Left kidney (tissue), 1 donor: ENCODE measurements at regions not wholly inside any gene's neighbourhood (a gene's known extent, or its start where the extent isn't known, plus 50 kb on each side); places are given as distances from the start of the nearest gene placed in this dataset.
"Not testable (repeated sequence)": the region's sequence is repeated elsewhere in the genome, so short reads cannot be mapped to it uniquely, and the experiment has no call there.

Experiments used
- DNase-seq: peaks from one replicate; pipeline ENCODE4 v3.0.0-alpha.2; 2013

- DNase-seq, result no peak
Measured at GRCh38 chr9:30197453-30197852, 2187.0 kb upstream of the ACO1 start.

GRCh38 chr9:30197954-30198353, 2186.5 kb upstream of the ACO1 start:
- DNase-seq, result no peak

GRCh38 chr9:30198463-30199309, 2185.8 kb upstream of the ACO1 start:
- DNase-seq, result no peak

- no peak for DNase-seq
Measured at GRCh38 chr9:30201024-30201423, 2183.4 kb upstream of the ACO1 start.

GRCh38 chr9:30235068-30235467, 2149.4 kb upstream of the ACO1 start:
- DNase-seq, result no peak

- no peak for DNase-seq
Measured at GRCh38 chr9:30235564-30235963, 2148.9 kb upstream of the ACO1 start.

- DNase-seq, result no peak
Measured at GRCh38 chr9:30239878-30240277, 2144.6 kb upstream of the ACO1 start.

GRCh38 chr9:30243467-30243866, 2141.0 kb upstream of the ACO1 start:
- no peak for DNase-seq

GRCh38 chr9:30244877-30245276, 2139.6 kb upstream of the ACO1 start:
- DNase-seq, result no peak

- no peak for DNase-seq
Measured at GRCh38 chr9:30250872-30251271, 2133.6 kb upstream of the ACO1 start.

GRCh38 chr9:30258094-30258493, 2126.3 kb upstream of the ACO1 start:
- no peak for DNase-seq

GRCh38 chr9:30280229-30280900, 2104.1 kb upstream of the ACO1 start:
- no peak for DNase-seq

GRCh38 chr9:30289435-30289834, 2095.0 kb upstream of the ACO1 start:
- no peak for DNase-seq

- not testable (repeated sequence) for DNase-seq
Measured at GRCh38 chr9:30292026-30292425, 2092.4 kb upstream of the ACO1 start.

GRCh38 chr9:30293231-30293630, 2091.2 kb upstream of the ACO1 start:
- DNase-seq, result no peak

GRCh38 chr9:30299126-30299780, 2085.2 kb upstream of the ACO1 start:
- DNase-seq, result no peak

- no peak for DNase-seq
Measured at GRCh38 chr9:30301271-30301963, 2083.0 kb upstream of the ACO1 start.

GRCh38 chr9:30310711-30311110, 2073.7 kb upstream of the ACO1 start:
- no peak for DNase-seq

- DNase-seq, result no peak
Measured at GRCh38 chr9:30329431-30329830, 2055.0 kb upstream of the ACO1 start.

GRCh38 chr9:30348904-30349303, 2035.5 kb upstream of the ACO1 start:
- no peak for DNase-seq

- no peak for DNase-seq
Measured at GRCh38 chr9:30349526-30350513, 2034.6 kb upstream of the ACO1 start.
